ENCODE measurements at regions not wholly inside any gene's neighbourhood (a gene's known extent, or its start where the extent isn't known, plus 50 kb on each side); places are given as distances from the start of the nearest gene placed in this dataset.

GRCh38 chr21:28635541-28635940, 357.1 kb downstream of the LTN1 start:
- TF ChIP-seq CTCF (IDR thresholded peaks at IDR 0.05): no peak
- TF ChIP-seq EP300 (IDR thresholded peaks at IDR 0.05): no peak
